WI38 (cell line): ENCODE measurements at regions not wholly inside any gene's neighbourhood (a gene's known extent, or its start where the extent isn't known, plus 50 kb on each side); places are given as distances from the start of the nearest gene placed in this dataset.

ENCODE experiments used
- H3K4me3 ChIP-seq: 2 replicates; pipeline ENCODE4 v1.5.1; 2011; ENCODE audit warnings: low read depth, mild to moderate bottlenecking, control low read depth, low read length
- TF ChIP-seq, protein P1 (sequence below): IDR thresholded peaks from 2 replicates; pipeline ENCODE4 v1.5.1; 2012; ENCODE audit warnings: low read depth, mild to moderate bottlenecking, control low read depth, low read length

DNA sequence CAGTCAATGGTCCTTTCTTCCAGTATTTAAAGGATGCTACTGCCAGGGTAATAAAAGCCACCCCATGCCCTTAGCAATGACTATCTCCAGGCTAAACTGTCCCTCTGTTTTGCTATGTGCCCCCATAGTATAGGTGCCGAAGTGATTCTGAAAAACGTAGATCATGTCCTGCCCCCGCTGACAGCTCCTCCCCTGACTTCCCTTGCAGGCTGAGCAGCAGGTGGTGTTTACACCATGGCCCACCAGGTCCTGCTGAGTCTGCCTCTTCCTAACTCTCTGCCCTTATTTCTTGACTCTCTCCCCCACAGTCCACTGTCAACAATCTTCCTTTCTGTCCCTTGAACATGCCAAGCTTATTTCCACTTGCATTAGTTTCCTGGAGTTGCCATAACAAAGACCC lies 352.5 kb upstream of the TSHZ2 start:
- TF ChIP-seq, protein P1, sequence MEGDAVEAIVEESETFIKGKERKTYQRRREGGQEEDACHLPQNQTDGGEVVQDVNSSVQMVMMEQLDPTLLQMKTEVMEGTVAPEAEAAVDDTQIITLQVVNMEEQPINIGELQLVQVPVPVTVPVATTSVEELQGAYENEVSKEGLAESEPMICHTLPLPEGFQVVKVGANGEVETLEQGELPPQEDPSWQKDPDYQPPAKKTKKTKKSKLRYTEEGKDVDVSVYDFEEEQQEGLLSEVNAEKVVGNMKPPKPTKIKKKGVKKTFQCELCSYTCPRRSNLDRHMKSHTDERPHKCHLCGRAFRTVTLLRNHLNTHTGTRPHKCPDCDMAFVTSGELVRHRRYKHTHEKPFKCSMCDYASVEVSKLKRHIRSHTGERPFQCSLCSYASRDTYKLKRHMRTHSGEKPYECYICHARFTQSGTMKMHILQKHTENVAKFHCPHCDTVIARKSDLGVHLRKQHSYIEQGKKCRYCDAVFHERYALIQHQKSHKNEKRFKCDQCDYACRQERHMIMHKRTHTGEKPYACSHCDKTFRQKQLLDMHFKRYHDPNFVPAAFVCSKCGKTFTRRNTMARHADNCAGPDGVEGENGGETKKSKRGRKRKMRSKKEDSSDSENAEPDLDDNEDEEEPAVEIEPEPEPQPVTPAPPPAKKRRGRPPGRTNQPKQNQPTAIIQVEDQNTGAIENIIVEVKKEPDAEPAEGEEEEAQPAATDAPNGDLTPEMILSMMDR: no peak
- no peak overlapping the region for H3K4me3 ChIP-seq

DNA sequence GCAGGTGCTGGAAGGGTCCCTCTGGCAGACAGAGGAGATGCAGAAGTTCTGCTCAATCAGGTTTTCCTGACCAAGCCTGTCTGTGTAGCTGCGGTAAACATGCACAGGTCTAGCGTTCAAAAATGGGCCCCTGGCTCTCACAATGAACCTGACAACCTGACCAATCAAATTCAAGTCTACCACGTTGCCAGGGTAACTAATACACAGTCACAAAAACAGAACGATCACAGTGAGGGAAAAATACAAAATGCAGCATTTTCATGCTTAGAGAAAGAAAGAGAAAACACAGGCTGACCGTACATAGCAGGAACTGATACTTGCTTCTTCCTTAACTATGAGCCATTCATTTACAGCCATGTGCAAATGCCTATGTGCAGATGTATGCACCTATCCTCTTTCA lies 353.1 kb upstream of the TSHZ2 start:
- TF ChIP-seq, protein P1: no peak
- no peak overlapping the region for H3K4me3 ChIP-seq

DNA sequence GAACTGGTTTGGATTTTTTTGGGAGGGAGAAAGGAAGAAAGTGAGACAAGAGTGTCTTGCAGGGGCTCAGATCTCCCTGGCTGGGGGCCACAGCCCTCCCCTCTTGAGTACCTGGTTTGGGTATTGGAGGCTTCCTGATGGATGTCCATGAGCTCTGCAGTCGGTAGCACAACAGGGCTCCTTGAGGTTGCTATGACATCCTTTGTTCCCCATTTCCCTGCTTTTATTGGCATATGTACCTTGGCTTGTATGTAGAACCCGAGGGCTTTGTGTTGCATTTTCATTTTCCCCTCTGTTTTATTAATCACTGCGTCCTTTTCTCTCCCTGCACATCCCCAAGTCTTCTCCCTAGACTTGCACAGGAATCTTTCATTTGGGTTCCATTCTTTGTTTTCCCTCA lies 355.5 kb upstream of the TSHZ2 start:
- TF ChIP-seq, protein P1: no peak
- no peak overlapping the region for H3K4me3 ChIP-seq

DNA sequence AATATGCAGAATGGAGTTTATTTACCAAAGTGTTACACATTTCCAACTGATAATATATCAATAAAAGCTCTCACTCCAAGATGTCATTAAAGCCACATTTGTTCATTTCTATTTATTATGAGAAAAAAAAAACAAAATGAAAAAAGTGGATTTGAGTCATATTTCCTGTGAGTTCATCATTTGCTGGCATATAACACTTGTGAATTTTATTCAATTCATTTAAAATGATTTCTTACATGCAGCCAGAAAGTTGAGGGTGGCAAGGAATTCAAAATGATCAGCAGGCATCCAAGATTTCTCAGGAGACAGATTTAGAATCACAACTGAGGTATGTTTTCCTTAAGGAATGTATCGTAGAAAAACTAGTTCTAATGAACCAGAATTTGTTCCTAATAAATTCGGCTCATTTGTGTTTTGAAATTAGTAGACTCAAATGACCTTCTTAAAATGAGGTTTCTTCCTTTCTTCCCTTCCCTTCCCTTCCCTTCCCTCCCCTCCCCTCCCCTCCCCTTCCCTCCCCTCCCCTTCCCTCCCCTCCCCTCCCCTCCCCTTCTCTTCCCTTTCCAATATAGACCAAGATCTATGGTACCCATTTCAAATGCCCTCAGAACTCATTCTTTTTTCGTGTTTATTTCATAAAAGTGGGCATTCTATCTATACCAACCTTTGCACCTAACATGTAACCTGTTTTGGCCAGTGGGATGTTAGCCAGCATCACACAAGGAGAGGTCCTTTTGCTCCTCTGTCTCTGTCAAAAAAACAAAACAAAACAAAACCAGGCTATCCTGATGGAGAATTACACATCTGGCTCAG lies 357.9 kb upstream of the TSHZ2 start:
- TF ChIP-seq, protein P1: no peak
- H3K4me3 ChIP-seq: no peak overlapping the region

DNA sequence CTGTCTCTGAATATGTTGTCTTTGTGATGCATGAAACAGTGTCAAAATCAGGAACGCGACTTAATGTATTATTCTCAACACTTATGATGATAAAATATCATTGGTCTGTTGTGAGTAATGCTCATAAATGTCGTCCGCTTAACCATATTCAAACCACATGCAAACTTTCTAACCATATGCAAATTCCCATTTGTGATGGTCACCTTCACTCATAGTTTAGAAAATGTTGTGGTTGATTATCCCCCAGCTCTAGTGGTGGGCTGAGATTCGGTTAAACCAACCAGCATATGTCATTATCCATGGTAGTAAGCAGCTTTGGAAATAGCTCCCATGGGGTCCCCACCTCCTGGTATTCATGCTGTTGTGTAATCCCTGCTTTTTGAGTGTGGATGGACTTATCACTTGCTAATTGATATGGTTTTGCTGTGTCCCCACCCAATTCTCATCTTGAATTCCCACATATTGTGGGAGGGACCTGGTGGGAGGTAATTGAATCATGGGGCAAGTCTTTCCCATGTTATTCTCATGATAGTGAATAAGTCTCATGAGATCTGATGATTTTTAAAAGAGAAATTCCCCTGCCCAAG lies 360.0 kb upstream of the TSHZ2 start:
- no peak overlapping the region for H3K4me3 ChIP-seq

DNA sequence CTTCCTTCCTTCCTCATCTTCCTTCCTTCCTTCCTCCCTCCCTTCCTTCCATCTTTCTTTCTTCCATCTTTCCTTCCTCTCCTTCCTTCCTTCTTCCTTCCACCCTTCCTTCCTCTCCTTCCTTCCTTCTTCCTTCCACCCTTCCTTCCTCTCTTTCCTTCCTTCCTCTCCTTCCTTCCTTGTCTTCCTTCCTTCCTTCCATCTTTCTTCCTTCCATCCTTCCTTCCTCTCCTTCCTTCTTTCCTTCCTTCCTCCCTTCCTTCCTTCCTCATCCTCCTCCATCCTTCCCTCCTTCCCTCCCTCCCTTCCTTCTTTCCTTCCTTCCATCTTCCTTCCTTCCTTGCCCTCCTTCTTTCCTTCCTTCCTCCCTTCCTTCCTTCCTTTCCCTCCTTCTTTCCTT lies 361.4 kb upstream of the TSHZ2 start:
- TF ChIP-seq, protein P1: no peak
- no peak overlapping the region for H3K4me3 ChIP-seq

More for the DNA sequence above, 360.0 kb upstream of the TSHZ2 start:
- TF ChIP-seq, protein P1: no peak

DNA sequence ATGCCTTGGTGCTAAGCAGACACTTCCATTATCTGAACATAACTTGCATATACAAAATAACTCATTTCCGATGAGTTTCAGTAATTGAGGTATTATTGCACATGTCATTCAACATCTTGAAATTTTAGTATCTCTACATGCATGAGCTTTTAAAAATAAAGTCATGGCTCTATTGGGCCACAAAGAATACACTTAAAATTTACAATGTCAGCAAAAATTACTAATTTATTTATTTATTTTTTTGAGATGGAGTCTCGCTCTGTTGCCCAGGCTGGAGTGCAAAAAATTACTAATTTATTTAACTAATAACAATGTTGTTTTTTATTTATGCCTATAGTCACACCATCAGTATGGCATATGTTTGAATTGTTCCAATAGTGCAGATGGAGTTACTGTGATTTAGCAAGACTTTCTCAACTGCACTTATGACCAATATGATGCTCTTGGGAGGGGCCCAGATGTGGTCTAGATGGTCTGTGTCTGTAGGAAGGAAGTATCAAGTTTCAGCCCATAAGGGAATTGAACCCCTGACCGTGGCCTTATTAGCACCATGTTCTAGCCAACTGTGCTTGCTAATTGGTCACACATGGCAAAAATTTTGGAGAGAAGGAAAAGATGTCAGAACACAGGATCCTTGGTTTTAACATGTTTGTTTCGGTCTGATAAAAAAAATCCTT lies 370.7 kb upstream of the TSHZ2 start:
- H3K4me3 ChIP-seq: no peak overlapping the region
- TF ChIP-seq, protein P1: no peak
